ENCODE measurements at regions not wholly inside any gene's neighbourhood (a gene's known extent, or its start where the extent isn't known, plus 50 kb on each side); places are given as distances from the start of the nearest gene placed in this dataset.

GRCh38 chr21:15533618-15534017 is 196.2 kb upstream of the USP25 start:
- Histone ChIP-seq H3K9me3 (ENCODE audit: control extremely low read depth in 1 of 5, control insufficient read depth in 4 of 5, insufficient read depth in 2 of 5, low read depth in 1 of 5, low read length in 4 of 5) (peaks cover 0 to 4% (median 0%) of the 10 kb centered on the region in 5 experiments), H3K27ac (ENCODE audit: insufficient read depth in 1 of 2, low read depth in 1 of 2, low read length in 2 of 2, poor library complexity in 1 of 2, severe bottlenecking in 2 of 2) (no peak overlapping the region), H3K36me3 (ENCODE audit: control insufficient read depth in 4 of 4, insufficient read depth in 4 of 4, low read length in 3 of 4) (no peaks in the 10 kb centered on the region), H3K4me1 (ENCODE audit: control extremely low read depth in 1 of 4, control insufficient read depth in 4 of 4, insufficient read depth in 4 of 4, low read length in 3 of 4) (peaks cover 4 to 25% (median 12%) of the 10 kb centered on the region in 4 experiments), H3K27me3 (replicated peaks in 2 of 5; ENCODE audit: control insufficient read depth in 4 of 5, insufficient read depth in 5 of 5, low read length in 4 of 5) (no peaks in the 10 kb centered on the region), H3K4me3 (ENCODE audit: control insufficient read depth in 1 of 7, extremely low read depth in 1 of 7, insufficient read depth in 4 of 7, low read depth in 2 of 7, low read length in 6 of 7) (no peak overlapping the region)
- CTCF ChIA-PET, result interaction anchor here (1.2 to 4.2 kb wide), 8 partner anchors 9 to 468 kb away, joined by 3 to 30 read pairs (median 11); partner anchors contain the start of gene NRIP1
- DNase-seq, result no peak
- POLR2A ChIA-PET, result no interaction called here
- 96% methylated on average over 4 of the region's 4 CpGs for WGBS (ENCODE audit: insufficient coverage)

- Histone ChIP-seq H3K9me3 (ENCODE audit: control extremely low read depth in 1 of 5, control insufficient read depth in 4 of 5, insufficient read depth in 2 of 5, low read depth in 1 of 5, low read length in 4 of 5) (peaks cover 0 to 4% (median 0%) of the 10 kb centered on the region in 5 experiments), H3K4me3 (ENCODE audit: control insufficient read depth in 1 of 7, extremely low read depth in 1 of 7, insufficient read depth in 4 of 7, low read depth in 2 of 7, low read length in 6 of 7) (peak overlapping the region in 6 of 7 experiments; percentile 32 to 66 (median 46)), H3K4me1 (ENCODE audit: control extremely low read depth in 1 of 4, control insufficient read depth in 4 of 4, insufficient read depth in 4 of 4, low read length in 3 of 4) (peaks cover 4 to 25% (median 9%) of the 10 kb centered on the region in 4 experiments), H3K36me3 (ENCODE audit: control insufficient read depth in 4 of 4, insufficient read depth in 4 of 4, low read length in 3 of 4) (no peaks in the 10 kb centered on the region), H3K27ac (ENCODE audit: insufficient read depth in 1 of 2, low read depth in 1 of 2, low read length in 2 of 2, poor library complexity in 1 of 2, severe bottlenecking in 2 of 2) (peak overlapping the region; percentile 52 to 60), H3K27me3 (replicated peaks in 2 of 5; ENCODE audit: control insufficient read depth in 4 of 5, insufficient read depth in 5 of 5, low read length in 4 of 5) (no peaks in the 10 kb centered on the region)
- peak; percentile 67 to 90 (median 84) for DNase-seq
- CTCF ChIA-PET, result interaction anchor here (0.8 to 4.2 kb wide), 10 partner anchors 10 to 574 kb away, joined by 3 to 30 read pairs (median 6); no protein-coding TSS in a partner anchor
- 0% methylated on average over 3 of the region's 4 CpGs for WGBS (ENCODE audit: insufficient coverage)
- POLR2A ChIA-PET, result interaction anchor here (0.7 kb wide), 1 partner anchor 685 kb away, joined by 3 read pairs; no protein-coding TSS in a partner anchor
These were observed 195.3 kb upstream of the USP25 start for GRCh38 chr21:15534450-15534886.

- Histone ChIP-seq H3K4me1 (ENCODE audit: control extremely low read depth in 1 of 4, control insufficient read depth in 4 of 4, insufficient read depth in 4 of 4, low read length in 3 of 4) (peaks cover 4 to 22% (median 7%) of the 10 kb centered on the region in 4 experiments), H3K4me3 (ENCODE audit: control insufficient read depth in 1 of 7, extremely low read depth in 1 of 7, insufficient read depth in 4 of 7, low read depth in 2 of 7, low read length in 6 of 7) (no peak overlapping the region), H3K27me3 (replicated peaks in 2 of 5; ENCODE audit: control insufficient read depth in 4 of 5, insufficient read depth in 5 of 5, low read length in 4 of 5) (no peaks in the 10 kb centered on the region), H3K9me3 (ENCODE audit: control extremely low read depth in 1 of 5, control insufficient read depth in 4 of 5, insufficient read depth in 2 of 5, low read depth in 1 of 5, low read length in 4 of 5) (peaks cover 0 to 2% (median 0%) of the 10 kb centered on the region in 5 experiments), H3K27ac (ENCODE audit: insufficient read depth in 1 of 2, low read depth in 1 of 2, low read length in 2 of 2, poor library complexity in 1 of 2, severe bottlenecking in 2 of 2) (no peak overlapping the region), H3K36me3 (ENCODE audit: control insufficient read depth in 4 of 4, insufficient read depth in 4 of 4, low read length in 3 of 4) (no peaks in the 10 kb centered on the region)
- ChIA-PET CTCF (no interaction called here), POLR2A (no interaction called here)
- WGBS (ENCODE audit: insufficient coverage), result no CpG with 5 or more reads among the region's 2 CpGs
- DNase-seq, result peak in 1 of 3 donors; percentile 36
These were observed 190.4 kb upstream of the USP25 start for GRCh38 chr21:15539376-15539775.

- ChIA-PET CTCF (interaction anchor here (0.6 to 2.3 kb wide), 3 partner anchors 9 to 695 kb away, joined by 4 to 9 read pairs (median 5); no protein-coding TSS in a partner anchor), POLR2A (no interaction called here)
- peaks cover 0 to 9% (median 0%) of the 10 kb centered on the region in 4 experiments for H3K4me1 ChIP-seq (ENCODE audit: control extremely low read depth in 1 of 4, control insufficient read depth in 4 of 4, insufficient read depth in 4 of 4, low read length in 3 of 4)
- peaks cover 0 to 3% (median 2%) of the 10 kb centered on the region in 5 experiments for H3K9me3 ChIP-seq (ENCODE audit: control extremely low read depth in 1 of 5, control insufficient read depth in 4 of 5, insufficient read depth in 2 of 5, low read depth in 1 of 5, low read length in 4 of 5)
- WGBS (ENCODE audit: insufficient coverage), result 90% methylated on average over 1 of the region's 6 CpGs
- no peak overlapping the region for H3K27ac ChIP-seq (ENCODE audit: insufficient read depth in 1 of 2, low read depth in 1 of 2, low read length in 2 of 2, poor library complexity in 1 of 2, severe bottlenecking in 2 of 2)
- DNase-seq, result peak in 1 of 3 donors; percentile 31
- no peak overlapping the region for H3K4me3 ChIP-seq (ENCODE audit: control insufficient read depth in 1 of 7, extremely low read depth in 1 of 7, insufficient read depth in 4 of 7, low read depth in 2 of 7, low read length in 6 of 7)
- H3K27me3 ChIP-seq (replicated peaks in 2 of 5; ENCODE audit: control insufficient read depth in 4 of 5, insufficient read depth in 5 of 5, low read length in 4 of 5), result no peaks in the 10 kb centered on the region
- no peaks in the 10 kb centered on the region for H3K36me3 ChIP-seq (ENCODE audit: control insufficient read depth in 4 of 4, insufficient read depth in 4 of 4, low read length in 3 of 4)
These were observed 186.3 kb upstream of the USP25 start for GRCh38 chr21:15543473-15543872.

GRCh38 chr21:15549671-15550070 is 180.1 kb upstream of the USP25 start:
- POLR2A ChIA-PET, result no interaction called here
- no peak overlapping the region for H3K27ac ChIP-seq (ENCODE audit: insufficient read depth in 1 of 2, low read depth in 1 of 2, low read length in 2 of 2, poor library complexity in 1 of 2, severe bottlenecking in 2 of 2)
- H3K27me3 ChIP-seq (replicated peaks in 2 of 5; ENCODE audit: control insufficient read depth in 4 of 5, insufficient read depth in 5 of 5, low read length in 4 of 5), result no peaks in the 10 kb centered on the region
- no peak for DNase-seq
- CTCF ChIA-PET, result interaction anchor here (1.1 kb wide), 1 partner anchor 56 kb away, joined by 3 read pairs; no protein-coding TSS in a partner anchor
- H3K4me1 ChIP-seq (ENCODE audit: control extremely low read depth in 1 of 4, control insufficient read depth in 4 of 4, insufficient read depth in 4 of 4, low read length in 3 of 4), result peaks cover 2 to 12% (median 10%) of the 10 kb centered on the region in 4 experiments
- H3K4me3 ChIP-seq (ENCODE audit: control insufficient read depth in 1 of 7, extremely low read depth in 1 of 7, insufficient read depth in 4 of 7, low read depth in 2 of 7, low read length in 6 of 7), result no peak overlapping the region
- WGBS (ENCODE audit: insufficient coverage), result 73% methylated on average over 3 of the region's 3 CpGs
- H3K9me3 ChIP-seq (ENCODE audit: control extremely low read depth in 1 of 5, control insufficient read depth in 4 of 5, insufficient read depth in 2 of 5, low read depth in 1 of 5, low read length in 4 of 5), result peaks cover 0 to 6% (median 0%) of the 10 kb centered on the region in 5 experiments
- no peaks in the 10 kb centered on the region for H3K36me3 ChIP-seq (ENCODE audit: control insufficient read depth in 4 of 4, insufficient read depth in 4 of 4, low read length in 3 of 4)

GRCh38 chr21:15552914-15553494 is 176.8 kb upstream of the USP25 start:
- H3K4me1 ChIP-seq (ENCODE audit: control extremely low read depth in 1 of 4, control insufficient read depth in 4 of 4, insufficient read depth in 4 of 4, low read length in 3 of 4), result peaks cover 2 to 12% (median 10%) of the 10 kb centered on the region in 4 experiments
- peak; percentile 42 to 67 (median 66) for DNase-seq
- POLR2A ChIA-PET, result no interaction called here
- peaks cover 0 to 6% (median 0%) of the 10 kb centered on the region in 5 experiments for H3K9me3 ChIP-seq (ENCODE audit: control extremely low read depth in 1 of 5, control insufficient read depth in 4 of 5, insufficient read depth in 2 of 5, low read depth in 1 of 5, low read length in 4 of 5)
- no peak overlapping the region for H3K4me3 ChIP-seq (ENCODE audit: control insufficient read depth in 1 of 7, extremely low read depth in 1 of 7, insufficient read depth in 4 of 7, low read depth in 2 of 7, low read length in 6 of 7)
- CTCF ChIA-PET, result interaction anchor here (0.7 to 3.2 kb wide), 28 partner anchors 8 to 1150 kb away, joined by 3 to 30 read pairs (median 4); no protein-coding TSS in a partner anchor
- H3K27me3 ChIP-seq (replicated peaks in 2 of 5; ENCODE audit: control insufficient read depth in 4 of 5, insufficient read depth in 5 of 5, low read length in 4 of 5), result no peaks in the 10 kb centered on the region
- WGBS (ENCODE audit: insufficient coverage), result 80% methylated on average over 1 of the region's 3 CpGs
- H3K27ac ChIP-seq (ENCODE audit: insufficient read depth in 1 of 2, low read depth in 1 of 2, low read length in 2 of 2, poor library complexity in 1 of 2, severe bottlenecking in 2 of 2), result no peak overlapping the region
- H3K36me3 ChIP-seq (ENCODE audit: control insufficient read depth in 4 of 4, insufficient read depth in 4 of 4, low read length in 3 of 4), result no peaks in the 10 kb centered on the region

GRCh38 chr21:15557925-15558324 is 171.9 kb upstream of the USP25 start:
- 92% methylated on average over 3 of the region's 4 CpGs for WGBS (ENCODE audit: insufficient coverage)
- POLR2A ChIA-PET, result no interaction called here
- no peak for DNase-seq
- Histone ChIP-seq H3K36me3 (ENCODE audit: control insufficient read depth in 4 of 4, insufficient read depth in 4 of 4, low read length in 3 of 4) (no peaks in the 10 kb centered on the region), H3K4me1 (ENCODE audit: control extremely low read depth in 1 of 4, control insufficient read depth in 4 of 4, insufficient read depth in 4 of 4, low read length in 3 of 4) (peaks cover 0 to 14% (median 3%) of the 10 kb centered on the region in 4 experiments), H3K27me3 (replicated peaks in 2 of 5; ENCODE audit: control insufficient read depth in 4 of 5, insufficient read depth in 5 of 5, low read length in 4 of 5) (no peaks in the 10 kb centered on the region), H3K9me3 (ENCODE audit: control extremely low read depth in 1 of 5, control insufficient read depth in 4 of 5, insufficient read depth in 2 of 5, low read depth in 1 of 5, low read length in 4 of 5) (peaks cover 0 to 6% (median 0%) of the 10 kb centered on the region in 5 experiments), H3K27ac (ENCODE audit: insufficient read depth in 1 of 2, low read depth in 1 of 2, low read length in 2 of 2, poor library complexity in 1 of 2, severe bottlenecking in 2 of 2) (no peak overlapping the region), H3K4me3 (ENCODE audit: control insufficient read depth in 1 of 7, extremely low read depth in 1 of 7, insufficient read depth in 4 of 7, low read depth in 2 of 7, low read length in 6 of 7) (no peak overlapping the region)
- CTCF ChIA-PET, result no interaction called here
